ENCODE measurements at regions not wholly inside any gene's neighbourhood (a gene's known extent, or its start where the extent isn't known, plus 50 kb on each side); places are given as distances from the start of the nearest gene placed in this dataset.
"Not testable (repeated sequence)": the region's sequence is repeated elsewhere in the genome, so short reads cannot be mapped to it uniquely, and the experiment has no call there.

DNA sequence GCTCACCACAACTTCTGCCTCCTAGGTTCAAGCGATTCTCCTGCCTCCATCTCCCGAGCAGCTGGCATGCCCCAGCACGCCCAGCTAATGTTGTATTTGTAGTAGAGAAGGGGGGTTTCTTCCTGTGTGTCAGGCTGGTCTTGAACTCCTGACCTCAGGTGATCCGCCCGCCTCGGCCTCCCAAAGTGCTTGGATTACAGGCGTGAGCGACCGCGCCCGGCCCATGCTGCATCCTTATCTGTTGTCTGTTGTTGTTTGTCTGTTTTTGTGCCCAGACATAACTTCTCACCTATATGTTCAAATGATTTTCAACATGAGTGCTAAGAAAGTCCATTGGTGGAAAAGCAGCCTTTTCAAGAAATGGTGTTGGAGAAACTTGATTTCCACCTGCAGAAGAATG, 113.0 kb upstream of the HMX1 start:
- intact Hi-C loops (cut with DNase I, micrococcal nuclease); DNase-seq; ATAC-seq: not testable (repeated sequence)

DNA sequence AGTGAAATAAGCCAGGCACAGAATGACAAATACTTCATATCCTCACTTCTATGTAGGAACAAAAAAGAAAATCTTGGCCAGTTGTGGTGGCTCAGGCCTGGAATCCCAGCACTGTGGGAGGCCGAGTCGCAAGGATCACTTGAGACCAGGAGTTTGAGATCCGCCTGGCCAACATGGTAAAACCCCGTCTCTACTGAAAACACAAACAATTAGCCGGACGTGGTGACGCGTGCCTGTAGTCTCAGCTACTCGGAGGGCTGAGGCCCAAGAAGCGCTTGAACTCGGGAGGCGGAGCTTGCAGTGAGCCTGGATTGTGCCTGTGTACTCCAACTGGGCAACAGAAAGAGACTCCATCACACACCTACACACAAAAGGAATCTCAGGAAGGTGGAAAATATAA, 112.3 kb upstream of the HMX1 start:
- ATAC-seq; intact Hi-C loops (cut with DNase I, micrococcal nuclease); DNase-seq: not testable (repeated sequence)

DNA sequence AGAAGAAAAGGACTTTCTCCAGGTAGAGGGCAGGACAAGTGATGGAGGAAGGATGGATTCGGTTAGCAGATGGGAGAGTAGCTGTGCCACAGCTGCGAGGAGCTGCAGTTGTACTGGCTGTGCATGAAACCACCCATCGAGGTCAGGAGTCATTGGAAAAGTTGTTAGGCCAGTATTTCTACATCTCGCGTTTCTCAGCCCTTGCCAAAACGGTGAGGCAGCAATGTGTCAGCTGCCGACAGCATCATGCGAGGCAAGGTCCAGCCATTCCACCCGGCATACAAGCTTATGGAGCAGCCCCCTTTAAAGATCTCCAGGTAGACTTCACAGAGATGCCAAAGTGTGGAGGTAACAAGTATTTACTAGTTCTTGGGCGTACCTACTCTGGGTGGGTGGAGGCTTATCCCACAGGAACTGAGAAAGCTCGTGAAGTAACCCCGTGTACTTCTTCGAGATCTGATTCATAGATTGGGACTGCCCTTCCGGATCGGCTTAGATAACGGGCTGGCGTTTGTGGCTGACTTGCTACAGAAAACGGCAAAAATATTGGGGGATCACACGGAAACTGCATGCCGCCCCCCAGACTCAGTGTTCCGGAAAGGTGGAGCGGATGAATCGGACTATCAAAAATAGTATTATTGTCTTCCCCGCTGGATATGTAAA, 105.0 kb upstream of the HMX1 start:
- DNase-seq; intact Hi-C loops (cut with DNase I, micrococcal nuclease); ATAC-seq: not testable (repeated sequence)

DNA sequence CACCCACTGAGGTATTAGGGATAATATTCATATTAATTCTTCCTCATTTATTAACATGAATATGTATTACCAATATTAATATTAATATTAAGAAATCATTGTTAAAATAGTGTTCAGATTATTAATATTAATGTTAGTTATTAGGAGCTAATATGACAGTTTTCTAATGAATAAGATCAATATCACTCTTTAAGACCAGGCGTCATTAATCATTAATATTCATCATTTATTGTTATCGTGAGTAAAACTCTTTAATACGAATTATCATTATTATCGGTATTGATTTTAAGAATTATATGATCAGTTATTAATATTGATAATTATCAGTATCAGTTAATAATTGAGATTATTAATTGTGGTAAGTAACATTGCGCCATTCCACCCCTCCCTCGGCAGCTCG, 101.0 kb upstream of the HMX1 start:
- DNase-seq; ATAC-seq; intact Hi-C loops (cut with DNase I, micrococcal nuclease): not testable (repeated sequence)

DNA sequence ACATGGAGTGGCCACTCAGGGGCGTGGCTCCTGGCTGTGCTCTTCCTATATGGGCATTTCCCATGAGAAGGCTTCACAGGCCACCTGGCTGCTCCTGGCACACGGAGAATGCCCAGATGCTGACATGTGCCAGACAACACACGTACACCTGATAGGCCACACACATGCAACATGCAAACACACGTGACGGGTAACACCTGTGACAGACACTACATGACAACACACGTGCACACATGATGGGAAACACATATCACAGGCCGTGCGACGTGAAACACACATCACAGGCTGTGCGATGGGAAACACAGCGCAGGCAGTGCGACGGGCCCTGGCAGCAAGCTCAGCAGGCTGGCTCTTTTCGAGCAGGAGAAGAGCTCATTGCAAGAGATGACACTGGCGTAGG, 94.3 kb upstream of the HMX1 start:
- intact Hi-C loops (cut with DNase I, micrococcal nuclease); ATAC-seq: not testable (repeated sequence)

DNA sequence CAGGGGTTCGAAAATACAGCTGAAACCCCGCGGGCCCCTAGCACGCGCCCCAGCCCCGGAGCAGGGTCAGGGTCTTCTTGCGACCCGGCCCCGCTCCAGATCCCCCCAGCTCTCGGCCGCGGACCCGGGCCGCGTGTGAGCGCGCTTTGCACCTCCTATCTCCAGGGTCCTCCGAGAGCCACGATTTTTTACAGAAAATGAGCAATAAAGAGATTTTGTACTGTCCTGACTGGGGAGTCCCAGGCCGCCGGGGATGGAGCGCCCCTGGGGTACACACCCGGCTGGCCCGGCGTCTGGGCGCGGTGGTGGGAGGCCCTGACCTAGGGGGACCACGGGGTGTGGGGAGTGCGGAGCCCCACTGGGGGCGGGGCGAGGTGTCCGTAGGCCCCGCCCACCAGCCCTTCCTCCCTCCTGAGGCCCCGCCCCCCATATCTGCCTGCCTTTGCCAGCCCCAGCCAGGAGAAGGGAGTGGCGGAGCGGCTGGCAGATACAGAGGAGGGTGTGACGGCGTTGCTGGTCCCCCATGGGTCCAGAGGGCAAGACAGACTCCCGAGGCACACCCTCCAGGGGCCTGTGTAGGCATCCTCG, 92.7 kb upstream of the HMX1 start:
- ATAC-seq (peak; percentile 64), DNase-seq (peak; percentile 77 to 81)
- intact Hi-C loops (cut with DNase I, micrococcal nuclease), result not testable (repeated sequence)

More for the DNA sequence above, 94.3 kb upstream of the HMX1 start:
- not testable (repeated sequence) for DNase-seq

DNA sequence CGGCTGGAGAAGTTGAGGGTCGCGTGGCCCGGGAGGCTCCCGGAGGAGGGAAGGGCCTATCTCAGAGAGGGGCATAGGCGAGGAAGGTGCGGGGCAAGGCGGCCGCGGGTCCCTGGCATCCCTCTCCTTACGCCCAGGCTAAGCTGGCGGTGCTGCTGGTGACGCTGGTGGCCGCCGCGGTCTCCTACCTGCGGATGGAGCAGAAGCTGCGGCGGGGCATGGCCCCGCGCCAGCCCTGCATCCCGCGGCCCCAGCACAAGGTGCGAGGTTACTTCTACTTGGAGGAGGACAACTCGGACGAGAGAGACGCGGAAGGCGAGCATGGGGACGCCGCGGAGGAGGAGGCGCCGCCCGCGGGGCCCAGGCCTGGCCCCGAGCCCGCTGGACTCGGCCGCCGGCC, 91.9 kb upstream of the HMX1 start:
- ATAC-seq; intact Hi-C loops (cut with DNase I, micrococcal nuclease): not testable (repeated sequence)
- DNase-seq, result peak in 1 of 2 donors; percentile 19

DNA sequence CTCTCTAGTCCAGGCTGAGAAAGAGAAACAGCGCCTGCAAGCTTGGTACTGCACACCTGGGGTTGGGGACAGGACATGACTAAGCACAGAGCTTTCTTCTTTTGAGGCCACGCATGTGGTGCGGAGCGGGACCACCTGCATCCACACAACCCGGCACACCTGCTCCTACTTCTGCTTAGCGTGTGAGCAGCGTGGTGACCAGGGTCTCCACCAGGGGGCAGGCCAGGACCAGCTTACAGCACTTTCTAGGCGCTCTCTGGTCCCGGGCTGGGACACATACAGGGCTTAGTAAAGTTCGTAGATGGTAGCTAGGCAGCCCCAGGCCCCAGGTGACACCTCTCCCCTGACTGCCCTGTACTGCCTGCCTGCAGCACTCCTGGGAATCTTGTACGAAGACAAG, 89.7 kb upstream of the HMX1 start:
- ATAC-seq; intact Hi-C loops (cut with DNase I, micrococcal nuclease): not testable (repeated sequence)
- DNase-seq, result peak; percentile 58 to 89

DNA sequence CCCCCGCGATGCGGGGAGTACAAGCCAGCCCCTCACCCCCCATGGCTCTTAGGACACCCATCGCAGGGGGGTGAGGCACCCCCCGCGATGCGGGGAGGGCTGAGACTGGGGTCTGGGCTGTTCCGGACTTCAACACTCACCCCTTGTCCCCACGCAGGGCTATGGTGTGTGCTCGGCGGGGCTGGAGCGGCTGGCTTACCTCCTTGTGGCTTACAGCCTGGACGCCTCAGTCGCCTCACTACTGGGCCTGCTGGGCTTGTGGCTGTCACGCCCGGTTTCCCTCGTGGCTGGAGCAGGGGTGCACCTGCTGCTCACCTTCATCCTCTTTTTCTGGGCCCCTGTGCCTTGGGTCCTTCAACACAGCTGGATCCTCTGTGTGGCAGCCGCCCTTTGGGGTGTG, 87.8 kb upstream of the HMX1 start:
- DNase-seq; ATAC-seq; intact Hi-C loops (cut with DNase I, micrococcal nuclease): not testable (repeated sequence)

DNA sequence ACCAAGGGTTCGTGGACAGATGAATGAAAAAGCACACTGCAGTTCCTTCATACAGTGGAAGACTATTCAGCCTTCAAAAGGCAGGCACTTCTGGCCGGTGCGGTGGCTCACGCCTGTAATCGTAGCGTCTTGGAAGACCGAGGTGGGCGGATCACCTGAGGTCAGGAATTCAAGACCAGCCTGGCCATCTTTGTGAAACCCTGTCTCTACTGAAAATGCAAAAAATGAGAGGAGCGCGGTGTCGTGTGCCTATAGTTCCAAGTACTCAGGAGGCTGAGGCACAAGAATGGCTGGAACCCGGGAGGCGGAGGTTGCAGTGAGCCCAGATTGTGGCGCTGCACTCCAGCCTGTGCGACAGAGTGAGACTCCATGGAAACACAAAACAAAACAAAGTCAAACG, 82.4 kb upstream of the HMX1 start:
- intact Hi-C loops (cut with DNase I, micrococcal nuclease); ATAC-seq; DNase-seq: not testable (repeated sequence)

DNA sequence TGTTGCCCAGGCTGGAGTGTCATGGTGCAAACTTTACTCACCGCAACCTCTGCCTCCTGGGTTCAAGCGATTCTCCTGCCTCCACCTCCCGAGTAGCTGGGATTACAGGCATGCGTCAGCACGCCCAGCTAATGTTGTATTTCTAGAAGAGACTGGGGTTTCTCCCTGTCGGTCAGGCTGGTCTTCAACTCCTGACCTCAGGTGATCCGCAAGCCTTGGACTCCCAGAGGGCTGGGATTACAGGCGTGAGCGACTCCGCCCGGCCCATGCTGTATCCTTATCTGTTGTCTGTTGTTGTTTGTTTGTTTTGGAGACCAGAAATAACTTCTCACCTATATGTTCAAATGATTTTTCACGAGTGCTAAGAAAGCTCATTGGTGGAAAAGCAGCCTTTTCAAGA, 81.2 kb upstream of the HMX1 start:
- ATAC-seq; intact Hi-C loops (cut with DNase I, micrococcal nuclease); DNase-seq: not testable (repeated sequence)

DNA sequence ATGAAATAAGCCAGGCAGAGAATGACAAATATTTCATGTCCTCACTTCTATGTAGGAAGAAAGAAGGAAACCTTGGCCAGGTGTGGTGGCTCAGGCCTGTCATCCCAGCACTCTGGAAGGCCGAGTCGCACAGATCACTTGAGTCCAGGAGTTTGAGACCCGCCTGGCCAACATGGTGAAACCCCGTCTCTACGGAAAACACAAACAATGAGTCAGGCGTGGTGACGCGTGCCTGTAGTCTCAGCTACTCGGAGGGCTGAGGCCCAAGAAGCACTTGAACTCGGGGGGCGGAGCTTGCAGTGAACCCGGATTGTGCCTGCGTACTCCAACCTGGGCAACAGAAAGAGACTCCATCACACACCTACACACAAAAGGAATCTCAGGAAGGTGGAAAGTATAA, 80.5 kb upstream of the HMX1 start:
- ATAC-seq; DNase-seq; intact Hi-C loops (cut with DNase I, micrococcal nuclease): not testable (repeated sequence)

DNA sequence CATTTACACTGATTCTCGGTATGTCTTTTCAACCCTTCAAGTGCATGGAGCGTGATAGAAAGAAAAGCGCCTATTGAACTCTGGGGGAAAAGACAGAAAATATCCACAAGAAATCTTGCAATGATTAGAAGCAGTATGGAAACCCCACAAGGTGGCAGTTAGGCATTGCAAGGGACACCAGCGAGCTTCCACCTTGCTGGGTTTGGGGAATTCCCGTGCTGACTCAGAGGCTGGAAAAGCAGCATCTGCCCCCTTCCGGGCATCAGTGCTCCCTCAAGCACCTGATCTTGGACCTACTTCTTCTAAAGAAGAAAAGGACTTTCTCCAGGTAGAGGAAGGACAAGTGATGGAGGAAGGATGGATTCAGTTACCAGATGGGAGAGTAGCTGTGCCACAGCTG, 73.9 kb upstream of the HMX1 start:
- intact Hi-C loops (cut with DNase I, micrococcal nuclease); ATAC-seq; DNase-seq: not testable (repeated sequence)

DNA sequence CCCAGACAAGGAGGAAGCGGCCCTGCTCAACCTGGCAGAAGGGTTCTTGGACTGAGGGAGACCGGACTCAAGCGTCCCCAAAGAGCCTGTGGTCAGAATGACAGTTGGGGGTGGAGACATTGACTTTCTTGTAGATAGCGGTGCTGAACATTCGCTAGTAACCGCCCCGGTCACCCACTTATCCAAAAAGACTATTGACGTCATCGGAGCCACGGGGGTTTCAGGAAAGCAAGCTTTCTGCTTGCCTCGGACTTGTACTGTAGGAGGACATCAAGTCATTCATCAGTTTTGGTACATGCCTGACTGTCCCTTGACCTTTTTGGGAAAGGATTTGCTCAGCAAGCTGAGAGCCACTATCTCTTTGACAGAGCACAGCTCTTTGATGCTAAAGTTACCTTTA, 71.7 kb upstream of the HMX1 start:
- ATAC-seq; intact Hi-C loops (cut with DNase I, micrococcal nuclease): not testable (repeated sequence)

DNA sequence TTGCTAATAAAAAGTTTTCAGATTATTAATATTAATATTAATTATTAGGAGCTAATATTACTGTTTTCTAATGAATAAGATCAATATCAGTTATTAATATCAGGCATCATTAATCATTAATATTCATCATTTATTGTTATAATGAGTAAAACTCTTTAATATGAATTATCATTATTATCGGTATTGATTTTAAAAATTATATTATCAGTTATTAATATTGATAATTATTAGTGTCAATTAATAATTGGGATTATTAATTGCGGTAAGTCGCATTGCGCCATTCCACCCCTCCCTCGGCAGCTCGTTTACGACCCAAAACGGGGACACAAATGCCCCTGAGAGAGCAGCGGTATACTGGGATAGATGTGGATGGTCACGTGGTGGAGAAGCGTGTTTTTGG, 70.4 kb upstream of the HMX1 start:
- intact Hi-C loops (cut with DNase I, micrococcal nuclease); ATAC-seq; DNase-seq: not testable (repeated sequence)

More for the DNA sequence above, 71.7 kb upstream of the HMX1 start:
- not testable (repeated sequence) for DNase-seq

DNA sequence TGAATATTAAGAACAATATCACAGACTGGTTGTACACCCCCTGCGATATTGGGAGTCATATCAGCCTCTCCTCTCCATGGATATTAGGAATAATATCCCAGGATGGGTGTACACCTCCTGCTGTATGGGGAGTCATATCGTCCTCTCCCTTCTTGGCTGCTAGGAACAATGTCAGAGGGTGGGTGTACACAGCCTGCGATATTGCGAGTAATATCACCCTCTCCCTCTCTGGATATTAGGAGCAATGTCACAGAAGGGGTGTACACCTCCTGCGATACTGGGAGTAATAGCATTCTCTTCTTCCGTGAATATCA, 69.8 kb upstream of the HMX1 start:
- ATAC-seq; DNase-seq; intact Hi-C loops (cut with DNase I, micrococcal nuclease): not testable (repeated sequence)

DNA sequence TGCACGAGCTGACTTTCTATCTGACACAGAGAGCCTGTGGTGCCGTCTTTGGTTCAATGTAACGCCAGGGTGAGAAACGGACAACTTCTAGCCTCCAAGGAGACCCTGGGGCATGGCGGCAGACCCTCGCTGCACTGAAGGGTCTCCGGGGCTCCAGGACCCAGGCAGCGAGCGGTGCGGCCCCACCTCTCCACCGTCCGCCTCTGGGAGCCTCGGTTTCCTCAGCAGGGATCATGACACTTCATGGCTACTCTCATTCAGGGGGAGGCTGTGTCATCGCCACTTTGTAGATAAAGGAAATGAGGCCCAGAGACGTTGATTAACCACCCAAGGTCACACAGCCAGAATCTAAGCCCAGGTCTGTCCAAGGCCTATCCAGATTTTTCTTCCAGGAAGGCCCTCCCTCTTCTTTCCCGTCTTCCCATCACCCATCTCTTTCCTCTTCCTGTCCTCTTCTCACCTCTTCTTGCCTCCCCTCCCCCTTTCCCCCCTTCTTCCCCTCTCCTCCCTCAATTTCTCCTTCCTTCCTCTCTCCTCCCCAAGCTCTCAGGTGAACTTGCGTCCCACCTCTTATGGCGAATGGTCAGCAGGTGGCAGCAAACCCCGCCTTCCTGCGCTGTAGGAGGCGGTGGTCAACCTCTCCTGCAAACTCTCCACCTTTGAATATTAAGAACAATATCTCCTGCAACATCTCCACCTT, 69.3 kb upstream of the HMX1 start:
- DNase-seq (peak in 1 of 2 donors; percentile 39), ATAC-seq (peak; percentile 62)
- intact Hi-C loops (cut with DNase I, micrococcal nuclease), result no loop called here

DNA sequence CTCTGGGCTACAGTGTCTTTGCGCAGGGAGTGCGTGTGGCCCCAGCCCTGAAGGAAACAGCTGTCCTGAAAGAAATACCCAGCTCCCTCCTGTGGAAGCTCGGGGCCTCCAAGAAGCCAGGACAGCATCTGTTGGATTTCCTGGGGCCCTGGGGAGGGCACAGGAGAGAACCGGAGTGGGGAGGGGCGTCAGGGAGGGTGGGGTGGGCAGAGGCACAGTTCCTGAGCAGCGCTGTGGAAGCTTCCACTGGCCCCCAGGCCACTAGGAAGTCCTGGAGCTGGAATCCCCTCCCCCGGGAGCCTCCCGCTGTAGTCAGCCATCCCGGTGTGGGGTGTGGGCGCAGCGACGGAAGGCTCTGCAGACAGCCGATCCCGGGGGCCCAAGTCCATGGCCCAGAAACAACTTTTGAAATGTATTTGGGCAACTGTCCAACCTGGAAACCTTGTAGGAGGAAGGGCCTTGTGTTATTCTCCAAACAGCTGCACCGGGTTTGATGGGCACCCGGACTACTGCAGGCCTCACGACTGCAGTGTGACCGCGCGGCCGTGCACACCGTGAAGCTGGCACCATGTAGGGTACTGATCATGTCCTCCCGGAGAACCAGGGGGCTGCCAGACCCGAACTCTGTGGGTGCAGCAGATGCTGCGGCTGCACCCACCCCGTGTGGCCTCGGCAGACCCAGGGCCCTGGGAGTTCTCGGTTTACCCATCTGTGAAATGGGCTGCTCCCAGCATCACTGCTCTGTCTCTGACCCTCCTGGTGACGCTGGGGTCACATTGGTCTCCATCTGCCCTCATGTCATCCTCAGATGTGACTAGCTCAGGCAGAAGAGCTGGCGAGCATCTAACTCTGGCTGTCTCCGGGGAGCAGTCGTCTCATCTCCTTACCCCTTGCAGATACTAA, 68.5 kb upstream of the HMX1 start:
- intact Hi-C loops (cut with DNase I, micrococcal nuclease), result no loop called here
- peak; percentile 67 for ATAC-seq

More for the DNA sequence above, 68.5 kb upstream of the HMX1 start:
- no peak for DNase-seq

Measured in left colon (tissue), 2 donors.